Muscle layer of colon (tissue), 2 donors: ENCODE measurements at regions not wholly inside any gene's neighbourhood (a gene's known extent, or its start where the extent isn't known, plus 50 kb on each side); places are given as distances from the start of the nearest gene placed in this dataset.

Experiments
- H3K27ac ChIP-seq: one replicate; pipeline ENCODE4 v1.7.0; 2013; ENCODE audit warnings: low read depth, mild to moderate bottlenecking, low read length, moderate library complexity
- H3K27me3 ChIP-seq, 2 donors: one replicate each; pipeline ENCODE4 v1.7.0; 2013; ENCODE audit warnings: low read length in 2 of 2, mild to moderate bottlenecking in 2 of 2; ENCODE audit not compliant: insufficient read depth in 2 of 2, control insufficient read depth in 1 of 2
- H3K36me3 ChIP-seq: one replicate; pipeline ENCODE4 v1.7.0; 2013; ENCODE audit warnings: mild to moderate bottlenecking, low read length; ENCODE audit not compliant: insufficient read depth
- H3K4me1 ChIP-seq: one replicate; pipeline ENCODE4 v1.7.0; 2013; ENCODE audit warnings: mild to moderate bottlenecking, low read length; ENCODE audit not compliant: insufficient read depth
- H3K4me3 ChIP-seq, 2 donors: one replicate each; pipeline ENCODE4 v1.7.0; 2013; ENCODE audit warnings: low read length in 2 of 2, low read depth in 1 of 2, mild to moderate bottlenecking in 1 of 2, moderate library complexity in 1 of 2
- H3K9ac ChIP-seq: one replicate; pipeline ENCODE4 v1.7.0; 2013; ENCODE audit warnings: low read length
- H3K9me3 ChIP-seq: one replicate; pipeline ENCODE4 v1.7.0; 2013; ENCODE audit warnings: mild to moderate bottlenecking, low read length
- donor health status: abdominal sarcoma.
- donor health status: Adenocarcinoma of cecum.

DNA sequence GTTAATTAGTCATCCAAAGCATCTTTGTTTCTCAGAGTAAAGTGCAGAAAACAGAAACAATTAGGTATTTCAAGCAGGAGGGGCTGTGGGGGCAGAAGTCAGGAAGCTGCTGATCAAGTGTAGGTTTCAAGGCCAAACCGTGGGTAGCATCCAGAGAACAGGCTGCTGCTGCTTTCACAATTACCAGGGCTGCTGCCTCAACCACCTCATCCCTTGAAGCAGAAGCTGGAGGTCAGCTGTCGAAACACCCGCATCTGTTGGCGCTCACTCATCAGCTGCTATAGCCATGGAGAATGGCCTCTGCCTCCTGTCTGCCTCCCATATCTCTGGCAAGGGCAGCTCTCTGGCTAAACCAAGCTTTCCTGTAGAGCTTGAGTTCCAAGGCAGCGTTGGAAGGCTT lies 122.9 kb upstream of the OSMR start:
- Histone ChIP-seq H3K27ac (no peak overlapping the region), H3K36me3 (no peaks in the 10 kb centered on the region), H3K9me3 (no peaks in the 10 kb centered on the region), H3K4me1 (peaks cover 6% of the 10 kb centered on the region), H3K9ac (no peak overlapping the region), H3K4me3 (no peak overlapping the region), H3K27me3 (no peaks in the 10 kb centered on the region)

DNA sequence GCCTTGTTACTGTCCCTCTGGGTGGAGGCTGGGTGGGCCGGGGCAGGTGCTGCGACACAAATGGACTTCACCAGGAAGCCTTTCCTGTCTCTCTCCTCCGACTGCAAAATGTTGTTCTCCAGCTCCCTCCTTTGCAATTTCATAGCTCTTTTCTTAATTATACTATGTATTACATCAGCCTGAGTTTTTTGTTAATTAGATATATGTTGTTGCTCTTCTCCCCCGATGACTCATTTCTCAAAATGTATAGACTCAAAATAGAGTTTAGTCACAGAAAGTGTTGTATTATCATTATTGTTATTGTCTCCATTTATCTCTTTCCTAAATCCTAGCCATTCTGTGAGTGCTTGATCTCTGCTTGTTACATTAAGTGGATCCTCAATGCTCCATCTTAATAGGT lies 122.4 kb upstream of the OSMR start:
- Histone ChIP-seq H3K9ac (no peak overlapping the region), H3K4me1 (peaks cover 6% of the 10 kb centered on the region), H3K27me3 (no peaks in the 10 kb centered on the region), H3K4me3 (no peak overlapping the region), H3K27ac (no peak overlapping the region), H3K9me3 (no peaks in the 10 kb centered on the region), H3K36me3 (no peaks in the 10 kb centered on the region)

DNA sequence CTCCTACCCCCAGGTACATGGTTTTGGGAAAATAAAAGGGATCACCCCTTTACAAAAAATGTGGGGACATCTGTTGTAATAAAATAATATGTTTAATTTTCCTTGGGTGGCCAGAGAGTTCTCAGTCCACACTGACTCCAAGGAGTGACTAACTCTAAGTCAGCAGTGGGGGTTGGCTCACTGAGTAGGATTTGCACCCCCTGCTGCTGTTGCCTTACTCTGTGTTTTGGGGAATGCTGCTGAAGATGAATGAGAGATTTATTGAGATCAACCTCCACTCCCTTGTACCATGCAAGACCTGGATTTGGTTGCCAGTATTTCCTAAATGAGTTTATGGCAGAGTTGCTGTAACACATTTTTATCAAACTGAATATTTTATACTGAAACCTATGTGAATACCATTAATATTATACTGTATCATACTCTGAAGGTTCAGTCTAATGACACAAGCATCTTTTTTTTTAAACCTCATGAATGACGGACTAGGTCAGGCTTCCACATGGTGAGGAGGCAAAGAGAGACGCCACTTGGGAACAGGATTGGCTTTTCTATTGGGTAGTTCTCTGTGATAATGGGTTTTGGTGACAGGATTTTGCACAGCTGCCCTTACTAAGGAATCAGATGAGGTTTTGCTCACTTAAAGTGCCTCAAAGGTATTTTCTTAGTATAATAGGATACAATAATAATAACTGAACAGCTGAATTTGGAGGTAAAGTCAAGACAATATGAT lies 121.3 kb upstream of the OSMR start:
- Histone ChIP-seq H3K36me3 (no peaks in the 10 kb centered on the region), H3K27me3 (no peaks in the 10 kb centered on the region), H3K27ac (no peak overlapping the region), H3K9ac (no peak overlapping the region), H3K9me3 (no peaks in the 10 kb centered on the region), H3K4me3 (no peak overlapping the region), H3K4me1 (peaks cover 6% of the 10 kb centered on the region)

DNA sequence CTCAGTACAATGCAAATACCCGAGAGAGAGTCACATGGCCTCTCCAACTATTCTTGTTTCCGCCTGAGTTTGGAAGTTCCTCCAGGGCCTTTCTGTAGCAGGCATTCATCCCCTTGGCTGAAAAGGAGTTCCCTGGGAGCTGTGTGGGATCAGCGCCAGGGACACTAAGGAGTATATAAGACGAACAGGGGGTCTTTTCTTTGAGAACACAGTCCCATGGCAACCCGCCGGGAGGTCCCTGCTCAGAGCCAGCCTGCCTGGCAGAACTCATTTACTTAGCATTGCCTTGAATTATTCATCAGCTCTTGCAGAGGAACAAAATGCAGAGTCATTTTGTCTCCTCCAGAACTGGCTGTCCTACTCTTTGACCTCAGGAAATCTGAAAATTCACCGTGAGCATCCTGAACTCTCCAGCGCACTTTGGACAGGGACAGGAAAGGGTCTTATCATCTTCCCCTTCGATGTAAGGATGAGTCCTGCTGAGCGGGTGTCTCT lies 120.4 kb upstream of the OSMR start:
- Histone ChIP-seq H3K36me3 (no peaks in the 10 kb centered on the region), H3K9me3 (no peaks in the 10 kb centered on the region), H3K27ac (no peak overlapping the region)

DNA sequence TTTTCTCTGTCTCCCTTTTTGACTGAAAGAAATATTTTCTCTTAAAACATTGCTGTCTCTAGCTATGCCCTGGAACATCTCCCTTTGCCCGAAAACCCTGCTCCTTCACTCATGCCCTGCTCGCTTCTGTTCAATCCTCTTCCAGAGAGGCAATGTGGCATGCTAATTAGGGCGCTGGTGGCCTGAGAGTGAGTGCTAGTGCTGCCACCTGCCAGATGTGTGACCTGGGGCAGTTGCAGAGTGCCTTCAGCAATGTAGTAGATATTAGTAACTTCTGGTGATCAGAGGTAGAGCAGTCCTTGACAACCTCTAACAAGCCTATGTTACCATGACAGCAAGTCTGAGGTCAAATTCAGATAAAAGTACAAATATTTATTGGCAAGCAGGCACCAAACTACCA lies 119.5 kb upstream of the OSMR start:
- H3K27me3 ChIP-seq = no peaks in the 10 kb centered on the region
- no peak overlapping the region for H3K4me3 ChIP-seq
- H3K36me3 ChIP-seq = no peaks in the 10 kb centered on the region
- no peak overlapping the region for H3K27ac ChIP-seq
- no peaks in the 10 kb centered on the region for H3K4me1 ChIP-seq
- no peaks in the 10 kb centered on the region for H3K9me3 ChIP-seq
- no peak overlapping the region for H3K9ac ChIP-seq

More for the DNA sequence above, 120.4 kb upstream of the OSMR start:
- Histone ChIP-seq H3K9ac (no peak overlapping the region), H3K4me3 (no peak overlapping the region), H3K4me1 (no peaks in the 10 kb centered on the region), H3K27me3 (no peaks in the 10 kb centered on the region)

DNA sequence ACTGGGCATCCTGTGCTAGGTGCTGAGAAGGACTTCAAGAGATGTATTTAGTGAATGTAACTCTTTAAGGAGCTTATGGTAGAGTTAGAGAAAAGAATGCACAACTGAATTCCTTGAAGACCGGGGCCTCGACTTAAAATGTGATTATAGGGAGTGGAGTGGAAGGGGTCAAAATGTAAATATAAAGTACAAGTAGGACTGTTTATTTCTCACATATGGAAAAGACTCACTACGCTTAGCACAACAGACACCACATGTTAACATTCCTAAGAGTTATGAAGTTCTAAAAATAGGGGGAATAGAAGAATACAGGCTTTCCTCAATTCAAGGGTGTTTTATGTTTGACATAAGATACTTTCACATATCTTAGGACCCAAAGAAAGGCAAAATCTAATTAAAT lies 117.8 kb upstream of the OSMR start:
- Histone ChIP-seq H3K4me1 (no peaks in the 10 kb centered on the region), H3K4me3 (no peak overlapping the region), H3K27ac (no peak overlapping the region), H3K9me3 (no peaks in the 10 kb centered on the region), H3K36me3 (no peaks in the 10 kb centered on the region), H3K9ac (no peak overlapping the region), H3K27me3 (no peaks in the 10 kb centered on the region)

DNA sequence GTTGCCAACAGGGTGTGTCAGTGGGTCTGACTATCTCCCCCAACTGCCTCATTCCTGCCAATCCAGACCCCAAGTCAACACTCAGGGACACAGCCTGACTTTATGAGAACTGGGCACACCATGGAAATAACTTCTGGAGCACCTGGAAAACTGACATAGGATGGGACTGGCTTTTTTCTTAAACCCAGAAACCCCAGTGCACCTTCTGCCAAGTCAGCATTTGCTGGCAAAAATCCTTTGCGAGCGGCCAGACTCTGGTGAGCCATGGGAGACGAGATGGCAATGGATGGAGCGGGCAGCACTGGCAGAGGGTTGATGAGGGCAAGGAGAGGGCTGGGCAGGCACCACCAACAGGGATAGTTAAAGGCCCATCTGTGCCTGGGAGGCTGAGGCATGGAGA lies 114.4 kb upstream of the OSMR start:
- H3K36me3 ChIP-seq = no peaks in the 10 kb centered on the region
- no peaks in the 10 kb centered on the region for H3K9me3 ChIP-seq
- no peaks in the 10 kb centered on the region for H3K27me3 ChIP-seq
- H3K27ac ChIP-seq = no peak overlapping the region
- no peak overlapping the region for H3K9ac ChIP-seq
- H3K4me3 ChIP-seq = no peak overlapping the region
- H3K4me1 ChIP-seq = no peaks in the 10 kb centered on the region

DNA sequence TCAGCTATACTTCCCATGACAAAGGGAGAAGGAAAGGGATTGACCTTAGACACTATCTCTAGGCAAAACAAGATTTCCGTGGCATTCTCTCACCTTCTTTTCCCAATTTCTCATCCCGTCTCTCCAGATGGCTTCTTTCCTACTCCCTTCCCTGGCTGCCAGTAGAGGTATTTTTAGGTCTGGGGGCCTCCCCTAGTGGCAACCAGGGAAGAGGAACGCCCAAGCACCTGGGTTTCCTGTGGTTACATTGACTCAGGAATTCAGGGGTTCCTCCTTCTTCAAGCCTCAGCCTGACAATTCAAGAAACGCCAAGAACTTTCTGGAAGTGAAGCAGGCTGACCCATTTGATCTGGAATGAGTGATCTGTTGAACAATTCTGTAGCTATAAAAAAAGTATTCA lies 111.5 kb upstream of the OSMR start:
- Histone ChIP-seq H3K27me3 (no peaks in the 10 kb centered on the region), H3K9ac (no peak overlapping the region), H3K36me3 (no peaks in the 10 kb centered on the region), H3K4me3 (no peak overlapping the region), H3K9me3 (no peaks in the 10 kb centered on the region), H3K4me1 (no peaks in the 10 kb centered on the region), H3K27ac (no peak overlapping the region)

DNA sequence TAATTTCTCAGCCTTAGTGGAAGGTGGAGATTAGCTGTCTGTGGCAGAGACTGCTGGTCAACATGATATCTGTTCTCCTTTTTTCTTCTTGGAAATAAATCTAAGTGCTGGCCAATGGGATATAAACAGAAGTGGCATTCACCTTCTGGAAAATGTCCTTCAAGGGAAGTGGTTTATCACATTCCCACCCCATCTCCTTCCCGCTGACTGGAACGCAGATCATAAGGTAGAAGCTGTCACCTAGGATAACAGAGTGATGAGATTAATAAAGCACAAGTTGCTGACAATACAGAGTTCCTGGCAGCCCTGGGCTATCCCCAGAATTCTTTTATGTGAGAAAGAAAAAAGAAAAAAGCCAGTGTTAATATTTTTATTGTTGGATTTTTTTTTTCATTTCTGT lies 109.7 kb upstream of the OSMR start:
- H3K27ac ChIP-seq = no peak overlapping the region
- no peaks in the 10 kb centered on the region for H3K27me3 ChIP-seq
- H3K9me3 ChIP-seq = no peaks in the 10 kb centered on the region
- H3K4me1 ChIP-seq = no peaks in the 10 kb centered on the region
- H3K9ac ChIP-seq = no peak overlapping the region
- H3K4me3 ChIP-seq = no peak overlapping the region
- H3K36me3 ChIP-seq = no peaks in the 10 kb centered on the region

DNA sequence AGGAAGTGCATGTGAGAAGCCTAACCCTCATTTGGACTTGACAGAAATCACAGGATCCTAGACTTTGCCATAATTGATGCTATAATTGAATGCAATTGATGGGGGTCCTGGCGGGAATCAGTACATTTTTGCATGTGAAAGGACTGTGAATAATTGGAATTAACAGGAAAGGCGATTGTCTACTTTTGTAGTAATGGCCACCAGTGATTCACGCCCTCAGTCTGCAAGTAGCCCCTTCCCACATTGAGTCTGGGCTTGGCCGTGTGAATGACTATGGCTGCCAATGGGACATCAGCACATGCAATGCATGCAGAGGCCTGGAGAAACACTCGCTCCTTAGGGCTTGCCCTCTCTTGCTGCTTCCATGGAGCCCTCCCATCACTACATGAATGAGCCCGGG lies 107.8 kb upstream of the OSMR start:
- Histone ChIP-seq H3K27ac (no peak overlapping the region), H3K4me3 (no peak overlapping the region), H3K9ac (no peak overlapping the region), H3K27me3 (no peaks in the 10 kb centered on the region), H3K4me1 (no peaks in the 10 kb centered on the region), H3K9me3 (no peaks in the 10 kb centered on the region), H3K36me3 (no peaks in the 10 kb centered on the region)

DNA sequence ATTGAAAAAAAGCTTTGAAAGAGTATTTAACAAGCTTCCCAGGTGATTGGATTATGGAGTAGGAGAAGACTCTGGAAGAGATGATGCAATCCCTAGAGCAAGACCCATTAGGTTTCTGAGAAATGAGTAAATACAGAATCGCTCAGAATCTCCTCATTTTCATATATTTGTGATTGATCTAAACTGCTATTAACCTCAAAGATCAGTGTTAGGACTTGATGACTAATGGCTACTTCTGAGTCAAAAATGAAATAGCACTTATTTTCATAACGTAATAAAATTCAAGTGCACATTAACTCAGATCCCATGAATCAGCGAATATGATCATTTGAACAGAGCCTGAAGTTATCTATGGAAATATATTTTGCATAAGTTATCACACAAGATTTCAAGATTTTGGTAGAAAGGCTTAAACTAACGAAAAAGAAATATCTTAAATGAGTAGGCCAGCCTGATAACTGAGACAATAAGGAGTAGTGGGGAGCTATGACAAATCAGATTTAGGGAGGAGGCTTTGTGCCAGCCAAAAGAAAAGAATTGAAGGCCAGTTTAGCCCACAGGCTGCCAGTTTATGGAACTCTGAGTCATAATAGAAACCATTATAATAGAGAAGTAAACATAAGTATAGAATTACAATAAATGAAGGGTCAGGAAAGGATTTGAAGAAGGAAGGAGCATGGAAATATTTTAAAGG lies 106.7 kb upstream of the OSMR start:
- Histone ChIP-seq H3K27ac (no peak overlapping the region), H3K9ac (no peak overlapping the region), H3K9me3 (no peaks in the 10 kb centered on the region), H3K36me3 (no peaks in the 10 kb centered on the region), H3K4me1 (no peaks in the 10 kb centered on the region), H3K27me3 (no peaks in the 10 kb centered on the region), H3K4me3 (no peak overlapping the region)

DNA sequence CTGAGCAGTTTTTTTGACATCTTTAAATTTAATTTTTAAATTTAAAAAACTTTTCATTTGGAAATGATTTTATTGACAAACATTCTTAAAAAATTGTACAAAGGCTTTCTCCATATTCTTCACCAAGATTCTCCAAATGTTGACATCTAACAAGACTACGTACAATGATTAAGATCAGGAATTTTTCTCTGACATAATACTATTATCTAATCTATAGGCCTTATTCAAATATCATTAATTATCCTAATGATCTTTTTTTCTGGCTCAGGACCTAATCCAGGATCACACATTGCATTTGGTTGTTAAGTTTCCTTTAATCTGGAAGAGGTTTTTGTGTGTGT lies 106.1 kb upstream of the OSMR start:
- Histone ChIP-seq H3K27me3 (no peaks in the 10 kb centered on the region), H3K9me3 (no peaks in the 10 kb centered on the region), H3K9ac (no peak overlapping the region), H3K4me1 (no peaks in the 10 kb centered on the region), H3K27ac (no peak overlapping the region), H3K4me3 (no peak overlapping the region), H3K36me3 (no peaks in the 10 kb centered on the region)
